DOHH2 (cell line): ENCODE measurements at regions not wholly inside any gene's neighbourhood (a gene's known extent, or its start where the extent isn't known, plus 50 kb on each side); places are given as distances from the start of the nearest gene placed in this dataset.
"Not testable (repeated sequence)": the region's sequence is repeated elsewhere in the genome, so short reads cannot be mapped to it uniquely, and the experiment has no call there.

Source experiments
- H3F3A ChIP-seq: fragments of 200-600 bp; sonication (generic), shearing (Covaris generic); 2 replicates; pipeline ENCODE4 v1.6.0; 2016; ENCODE audit warnings: antibody characterized with exemption, mild to moderate bottlenecking; ENCODE audit not compliant: control insufficient read depth, insufficient read depth
- H3K27ac ChIP-seq: fragments of 200-600 bp; sonication (generic); 2 replicates; pipeline ENCODE4 v1.5.1; 2014; ENCODE audit warnings: low read depth, mild to moderate bottlenecking, low read length, moderate library complexity
- H3K27me3 ChIP-seq: fragments of 200-600 bp; sonication (generic); 2 replicates; pipeline ENCODE4 v1.6.1; 2014; ENCODE audit warnings: mild to moderate bottlenecking, low read length, mixed read lengths; ENCODE audit not compliant: control insufficient read depth
- H3K36me3 ChIP-seq: fragments of 200-600 bp; sonication (generic); 2 replicates; pipeline ENCODE4 v1.6.1; 2014; ENCODE audit warnings: mild to moderate bottlenecking, low read length, moderate library complexity, mixed read lengths; ENCODE audit not compliant: control insufficient read depth
- H3K4me1 ChIP-seq: fragments of 200-600 bp; sonication (generic); 2 replicates; pipeline ENCODE4 v1.6.1; 2014; ENCODE audit warnings: mild to moderate bottlenecking, low read length, mixed read lengths; ENCODE audit not compliant: control insufficient read depth
- H3K4me2 ChIP-seq: fragments of 200-600 bp; sonication (generic); 2 replicates; pipeline ENCODE4 v1.6.0; 2014; ENCODE audit warnings: mild to moderate bottlenecking, low read length, moderate library complexity
- H3K4me3 ChIP-seq: fragments of 200-600 bp; sonication (generic); 2 replicates; pipeline ENCODE4 v1.5.1; 2014; ENCODE audit warnings: mild to moderate bottlenecking, low read length, mixed read lengths
- H3K79me2 ChIP-seq: fragments of 200-600 bp; sonication (generic); 2 replicates; pipeline ENCODE4 v1.6.1; 2014; ENCODE audit warnings: mild to moderate bottlenecking, low read length, mixed read lengths; ENCODE audit not compliant: control insufficient read depth
- H3K9me2 ChIP-seq: fragments of 200-600 bp; sonication (generic); replicated peaks from 2 replicates; pipeline ENCODE4 v1.6.1; 2014; ENCODE audit warnings: mild to moderate bottlenecking, low read length, mixed read lengths; ENCODE audit not compliant: control insufficient read depth
- H3K9me3 ChIP-seq: fragments of 200-600 bp; sonication (generic); 2 replicates; pipeline ENCODE4 v1.6.1; 2014; ENCODE audit warnings: antibody characterized with exemption, low read length, mixed read lengths; ENCODE audit not compliant: control insufficient read depth, insufficient read depth
- H4K20me1 ChIP-seq: fragments of 200-600 bp; sonication (generic); 2 replicates; pipeline ENCODE4 v1.6.0; 2014; ENCODE audit warnings: low read depth, mild to moderate bottlenecking, antibody characterized with exemption, low read length, moderate library complexity; ENCODE audit not compliant: control insufficient read depth, insufficient read depth
- EZH2phosphoT487 ChIP-seq: fragments of 200-600 bp; sonication (generic); IDR thresholded peaks from 2 replicates; pipeline ENCODE4 v1.6.1; 2017; ENCODE audit warnings: borderline replicate concordance, mild to moderate bottlenecking, antibody characterized with exemption, low read length, moderate library complexity, mixed read lengths
- TF ChIP-seq, protein P1 (sequence below): fragments of 200-600 bp; sonication (generic); IDR thresholded peaks from one replicate; pipeline ENCODE4 v1.5.1; 2014; ENCODE audit warnings: antibody characterized with exemption, mild to moderate bottlenecking, low read depth, low read length; ENCODE audit not compliant: poor library complexity, severe bottlenecking

DNA sequence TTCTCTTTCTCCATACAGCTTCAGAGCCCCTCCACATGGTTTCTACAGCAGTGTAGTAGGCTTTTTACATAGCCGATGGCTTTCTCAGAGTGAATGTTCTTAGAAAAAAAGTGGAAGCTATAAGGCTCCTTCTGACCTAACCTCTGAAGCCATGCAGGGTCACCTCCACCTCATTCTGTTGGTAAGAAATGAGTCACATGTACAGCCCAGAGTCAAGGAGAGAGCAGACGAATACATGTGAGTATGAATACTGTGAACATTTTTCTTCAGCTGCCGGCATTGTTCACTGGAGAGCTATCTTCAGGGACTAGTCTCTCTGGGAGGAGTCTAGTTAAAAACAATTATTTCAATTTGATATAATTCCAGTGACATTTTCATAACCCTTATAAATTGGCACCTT lies 68.2 kb upstream of the THRB start:
- Histone ChIP-seq H3K4me2 (no peak overlapping the region), H3K79me2 (no peaks in the 10 kb centered on the region), H3K27me3 (no peaks in the 10 kb centered on the region), H3K27ac (no peak overlapping the region), H3K36me3 (no peaks in the 10 kb centered on the region), H3K4me3 (no peak overlapping the region), H3K9me2 (no peaks in the 10 kb centered on the region), H3F3A (no peaks in the 10 kb centered on the region), H3K9me3 (no peaks in the 10 kb centered on the region; the same call in 1 of the 2 replicates), H4K20me1 (no peaks in the 10 kb centered on the region), H3K4me1 (no peaks in the 10 kb centered on the region)
- TF ChIP-seq EZH2phosphoT487: no peak

DNA sequence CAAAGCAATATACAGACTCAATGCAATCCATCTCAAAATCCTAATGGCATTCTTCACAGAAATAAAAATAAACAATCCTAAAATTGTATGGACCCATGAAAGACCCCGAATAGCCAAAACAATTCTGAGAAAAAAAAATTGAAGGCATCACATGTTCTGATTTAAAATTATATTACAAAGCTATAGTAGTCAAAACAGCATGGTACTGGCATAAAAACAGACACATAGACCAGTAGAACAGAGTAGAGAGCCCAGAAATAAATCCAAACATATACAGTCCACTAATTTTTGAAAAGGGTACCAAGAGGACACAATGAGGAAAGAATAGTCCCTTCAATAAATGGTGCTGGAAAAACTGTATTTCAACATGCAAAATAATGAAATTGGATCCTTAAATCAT lies 70.4 kb upstream of the THRB start:
- H3K79me2 ChIP-seq: no peaks in the 10 kb centered on the region
- H4K20me1 ChIP-seq: no peaks in the 10 kb centered on the region
- no peaks in the 10 kb centered on the region for H3F3A ChIP-seq
- no peaks in the 10 kb centered on the region for H3K27me3 ChIP-seq
- no peak overlapping the region for H3K27ac ChIP-seq
- no peaks in the 10 kb centered on the region for H3K4me1 ChIP-seq
- no peaks in the 10 kb centered on the region for H3K36me3 ChIP-seq
- H3K4me3 ChIP-seq: no peak overlapping the region
- TF ChIP-seq EZH2phosphoT487: no peak
- TF ChIP-seq, protein P1, sequence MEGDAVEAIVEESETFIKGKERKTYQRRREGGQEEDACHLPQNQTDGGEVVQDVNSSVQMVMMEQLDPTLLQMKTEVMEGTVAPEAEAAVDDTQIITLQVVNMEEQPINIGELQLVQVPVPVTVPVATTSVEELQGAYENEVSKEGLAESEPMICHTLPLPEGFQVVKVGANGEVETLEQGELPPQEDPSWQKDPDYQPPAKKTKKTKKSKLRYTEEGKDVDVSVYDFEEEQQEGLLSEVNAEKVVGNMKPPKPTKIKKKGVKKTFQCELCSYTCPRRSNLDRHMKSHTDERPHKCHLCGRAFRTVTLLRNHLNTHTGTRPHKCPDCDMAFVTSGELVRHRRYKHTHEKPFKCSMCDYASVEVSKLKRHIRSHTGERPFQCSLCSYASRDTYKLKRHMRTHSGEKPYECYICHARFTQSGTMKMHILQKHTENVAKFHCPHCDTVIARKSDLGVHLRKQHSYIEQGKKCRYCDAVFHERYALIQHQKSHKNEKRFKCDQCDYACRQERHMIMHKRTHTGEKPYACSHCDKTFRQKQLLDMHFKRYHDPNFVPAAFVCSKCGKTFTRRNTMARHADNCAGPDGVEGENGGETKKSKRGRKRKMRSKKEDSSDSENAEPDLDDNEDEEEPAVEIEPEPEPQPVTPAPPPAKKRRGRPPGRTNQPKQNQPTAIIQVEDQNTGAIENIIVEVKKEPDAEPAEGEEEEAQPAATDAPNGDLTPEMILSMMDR: no peak
- no peaks in the 10 kb centered on the region; the same call in 1 of the 2 replicates for H3K9me3 ChIP-seq
- no peak overlapping the region for H3K4me2 ChIP-seq
- H3K9me2 ChIP-seq: no peaks in the 10 kb centered on the region

DNA sequence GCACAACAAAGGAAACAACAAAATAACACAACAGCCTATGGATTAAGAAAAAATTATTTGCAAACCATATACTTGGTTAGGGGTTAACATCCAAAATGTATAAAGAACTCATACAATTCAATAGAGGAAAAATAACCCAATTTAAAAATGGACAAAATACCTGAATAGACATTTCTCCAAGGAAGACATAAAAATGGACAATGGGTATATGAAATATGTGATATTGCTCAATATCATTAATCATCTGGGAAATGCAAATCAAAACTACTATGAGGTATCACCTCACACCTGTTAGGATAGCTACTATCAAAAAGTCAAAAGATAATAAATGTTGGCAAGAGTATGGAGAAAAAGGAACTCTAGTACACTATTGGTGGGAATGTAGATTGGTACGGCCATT lies 71.0 kb upstream of the THRB start:
- H3K4me2 ChIP-seq: no peak overlapping the region
- H3K9me2 ChIP-seq: no peaks in the 10 kb centered on the region
- no peaks in the 10 kb centered on the region for H3K79me2 ChIP-seq
- H3K27ac ChIP-seq: no peak overlapping the region
- H3K27me3 ChIP-seq: no peaks in the 10 kb centered on the region
- TF ChIP-seq, protein P1: no peak
- TF ChIP-seq EZH2phosphoT487: no peak
- no peaks in the 10 kb centered on the region; the same call in 1 of the 2 replicates for H3K9me3 ChIP-seq
- H3K4me3 ChIP-seq: no peak overlapping the region
- no peaks in the 10 kb centered on the region for H3F3A ChIP-seq
- no peaks in the 10 kb centered on the region for H3K36me3 ChIP-seq
- H4K20me1 ChIP-seq: no peaks in the 10 kb centered on the region
- H3K4me1 ChIP-seq: no peaks in the 10 kb centered on the region

DNA sequence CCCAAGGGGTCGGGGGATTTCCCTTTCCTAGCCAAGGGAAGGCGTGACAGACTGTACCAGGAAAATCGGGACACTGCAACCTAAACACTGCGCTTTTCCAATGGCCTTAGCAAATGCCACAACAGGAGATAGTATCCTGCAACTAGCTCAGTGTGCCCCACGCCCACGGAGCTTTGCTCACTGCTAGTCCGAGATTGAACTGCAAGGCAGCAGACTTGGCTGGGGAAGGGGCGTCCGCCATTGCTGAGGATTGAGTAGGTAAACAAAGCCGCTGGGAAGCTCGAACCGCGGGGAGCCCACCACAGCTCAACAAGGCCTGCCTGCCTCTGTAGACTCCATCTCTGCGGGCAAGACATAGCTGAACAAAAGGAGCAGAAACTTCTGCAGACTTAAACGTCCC lies 72.3 kb upstream of the THRB start:
- Histone ChIP-seq H3K4me2 (no peak overlapping the region), H3K9me2 (no peaks in the 10 kb centered on the region)

DNA sequence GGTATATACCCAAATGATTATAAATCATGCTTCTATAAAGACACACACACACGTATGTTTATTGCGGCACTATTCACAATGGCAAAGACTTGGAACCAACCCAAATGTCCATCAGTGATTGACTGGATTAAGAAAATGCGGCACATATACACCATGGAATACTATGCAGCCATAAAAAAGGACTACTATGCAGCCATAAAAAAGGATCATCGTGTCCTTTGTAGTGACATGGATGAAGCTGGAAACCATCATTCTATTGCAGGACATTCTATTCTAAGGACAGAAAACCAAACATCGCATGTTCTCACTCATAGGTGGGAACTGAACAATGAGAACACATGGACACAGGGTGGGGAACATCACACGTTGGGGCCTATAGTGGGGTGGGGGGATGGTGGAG lies 77.8 kb upstream of the THRB start:
- H3K9me3 ChIP-seq, H3K4me1 ChIP-seq, H3K4me2 ChIP-seq, H3K27ac ChIP-seq, H3K79me2 ChIP-seq, H4K20me1 ChIP-seq, H3F3A ChIP-seq, H3K36me3 ChIP-seq, H3K27me3 ChIP-seq, H3K9me2 ChIP-seq, H3K4me3 ChIP-seq: not testable (repeated sequence)

More for the DNA sequence above, 72.3 kb upstream of the THRB start:
- H3K79me2 ChIP-seq: no peaks in the 10 kb centered on the region
- no peaks in the 10 kb centered on the region for H3K27me3 ChIP-seq
- no peaks in the 10 kb centered on the region for H3F3A ChIP-seq
- no peaks in the 10 kb centered on the region; the same call in 1 of the 2 replicates for H3K9me3 ChIP-seq
- H3K27ac ChIP-seq: no peak overlapping the region
- no peaks in the 10 kb centered on the region for H4K20me1 ChIP-seq
- no peaks in the 10 kb centered on the region for H3K36me3 ChIP-seq
- no peaks in the 10 kb centered on the region for H3K4me1 ChIP-seq
- H3K4me3 ChIP-seq: no peak overlapping the region
- TF ChIP-seq EZH2phosphoT487: no peak
- TF ChIP-seq, protein P1: no peak
